ENCODE measurements at regions not wholly inside any gene's neighbourhood (a gene's known extent, or its start where the extent isn't known, plus 50 kb on each side); places are given as distances from the start of the nearest gene placed in this dataset.
"Not testable (repeated sequence)": the region's sequence is repeated elsewhere in the genome, so short reads cannot be mapped to it uniquely, and the experiment has no call there.

DNA sequence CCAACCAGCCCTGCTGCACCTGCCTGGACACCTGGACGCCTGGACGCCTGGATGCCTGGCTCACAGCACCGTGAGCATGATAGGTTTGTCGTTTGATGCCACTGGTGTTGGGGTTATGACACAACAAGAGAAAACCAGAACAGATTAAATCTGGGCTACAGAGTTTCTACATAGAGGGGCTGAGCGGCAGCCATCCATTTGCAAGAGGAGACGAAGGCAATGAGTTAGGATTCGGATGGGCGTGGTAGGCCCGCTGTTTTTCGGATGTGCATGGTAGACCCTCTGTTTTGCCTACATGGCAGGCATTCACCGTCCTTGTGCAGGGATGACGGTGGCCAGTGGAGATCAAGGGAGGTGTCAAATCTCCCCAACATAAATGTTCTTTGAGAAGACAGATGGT is 121.5 kb upstream of the RNF32 start:
- intact Hi-C loops (cut with DNase I) = no loop called here
- no peak for DNase-seq (ENCODE audit: low spot score)

DNA sequence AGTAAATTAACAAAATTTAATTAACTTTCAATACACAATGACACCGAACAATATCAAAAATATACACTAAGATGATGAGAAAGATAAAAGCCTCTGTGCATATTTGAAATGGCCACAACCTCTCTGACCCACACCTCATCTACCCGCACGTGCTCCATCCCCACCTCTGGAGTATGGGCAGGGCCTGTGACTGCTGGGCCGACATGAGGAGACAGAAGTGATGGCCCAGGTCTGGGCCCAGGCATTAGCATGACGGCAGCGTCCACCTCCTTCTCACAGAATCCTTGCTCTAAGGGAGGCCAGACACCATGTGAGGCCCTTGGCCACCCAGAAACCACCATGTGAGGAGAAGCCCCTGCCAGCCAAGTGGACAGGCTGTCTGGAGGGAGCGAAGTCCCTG is 122.1 kb upstream of the RNF32 start:
- intact Hi-C loops (cut with DNase I) = no loop called here
- DNase-seq (ENCODE audit: low spot score) = no peak

DNA sequence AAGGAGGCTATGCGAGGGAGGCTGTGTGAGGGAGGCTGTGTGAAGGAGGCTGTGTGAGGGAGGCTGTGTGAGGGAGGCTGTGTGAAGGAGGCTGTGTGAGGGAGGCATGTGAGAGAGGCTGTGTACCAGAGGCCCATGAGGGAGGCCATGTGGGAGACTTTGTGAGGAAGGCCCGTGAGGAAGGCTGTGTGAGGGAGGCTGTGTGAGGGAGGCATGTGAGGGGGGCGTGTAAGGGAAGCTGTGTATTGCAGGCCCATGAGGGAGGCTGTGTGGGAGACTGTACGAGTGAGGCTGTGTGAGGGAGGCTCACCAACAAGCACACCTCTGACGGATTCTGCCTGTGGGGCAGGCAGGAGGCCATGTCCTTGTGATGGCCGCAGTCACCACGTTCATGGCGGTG is 122.7 kb upstream of the RNF32 start:
- intact Hi-C loops (cut with DNase I) = not testable (repeated sequence)

DNA sequence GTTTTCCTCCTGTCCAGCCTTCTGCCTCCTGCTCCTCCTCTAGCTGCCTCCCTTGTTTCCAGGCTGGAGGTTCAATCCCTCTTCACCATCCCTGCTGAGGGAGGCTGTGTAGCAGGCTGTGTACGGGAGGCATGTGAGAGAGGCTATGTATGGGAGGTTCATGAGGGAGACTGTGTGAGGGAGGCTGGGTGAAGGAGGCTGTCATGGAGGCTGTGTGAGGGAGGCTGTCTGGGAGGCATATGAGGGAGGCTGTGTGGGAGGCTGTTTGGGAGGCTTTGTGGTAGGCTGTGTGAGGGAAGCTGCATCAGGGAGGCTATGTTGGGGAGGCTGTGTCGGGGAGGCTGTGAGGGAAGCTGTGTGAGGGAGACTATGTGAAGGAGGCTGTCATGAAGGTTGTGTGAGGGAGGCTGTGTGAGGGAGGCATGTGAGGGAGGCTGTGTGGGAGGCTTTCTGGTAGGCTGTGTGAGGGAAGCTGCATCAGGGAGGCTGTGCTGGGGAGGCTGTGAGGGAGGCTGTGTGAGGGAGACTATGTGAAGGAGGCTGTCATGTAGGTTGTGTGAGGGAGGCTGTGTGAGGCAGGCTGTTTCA is 123.7 kb upstream of the RNF32 start:
- intact Hi-C loops (cut with DNase I) = no loop called here
- DNase-seq (ENCODE audit: low spot score) = no peak

More for the DNA sequence above, 122.7 kb upstream of the RNF32 start:
- not testable (repeated sequence) for DNase-seq (ENCODE audit: low spot score)

DNA sequence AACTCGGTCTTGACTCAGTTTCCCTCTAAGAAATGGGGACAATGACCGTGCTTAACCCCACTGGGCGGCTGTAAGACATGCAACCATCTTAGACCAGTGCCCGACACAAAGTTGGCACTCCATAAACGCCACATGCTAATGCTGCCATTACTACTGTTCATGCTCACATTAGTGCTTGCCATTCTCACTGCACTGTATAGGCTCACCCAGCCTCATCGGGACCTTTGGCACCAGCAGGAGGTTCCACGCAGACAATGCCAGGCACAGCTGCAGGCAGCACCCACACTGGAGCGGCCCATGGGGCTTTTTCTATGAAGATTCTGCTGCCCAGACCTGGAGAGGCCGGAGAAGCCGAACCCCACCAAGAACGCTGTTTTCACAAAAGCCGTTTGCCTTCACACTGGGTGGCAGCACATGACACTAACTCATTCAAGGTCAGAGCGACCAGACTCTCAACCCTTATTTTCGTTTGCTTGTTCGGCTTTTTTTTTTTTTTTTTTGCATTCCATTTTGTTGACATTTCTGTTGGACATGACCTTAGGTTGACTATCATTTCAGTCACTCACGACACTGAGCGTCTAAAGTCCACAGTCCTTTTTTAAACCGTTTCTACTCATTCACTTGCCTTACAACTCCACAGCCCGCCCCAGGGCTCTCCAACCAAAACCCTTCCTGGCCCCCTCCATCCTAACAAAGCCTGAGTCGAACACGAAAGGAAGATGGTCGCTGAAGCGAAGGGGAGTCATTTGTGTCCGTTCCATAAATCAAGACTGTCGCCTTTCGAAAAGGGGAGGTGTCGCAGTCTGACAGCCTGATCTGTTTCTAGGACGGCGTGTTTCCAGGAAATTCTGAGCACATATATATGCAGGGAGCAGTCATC is 124.4 kb upstream of the RNF32 start:
- intact Hi-C loops (cut with DNase I) = no loop called here
- DNase-seq (ENCODE audit: low spot score) = no peak

DNA sequence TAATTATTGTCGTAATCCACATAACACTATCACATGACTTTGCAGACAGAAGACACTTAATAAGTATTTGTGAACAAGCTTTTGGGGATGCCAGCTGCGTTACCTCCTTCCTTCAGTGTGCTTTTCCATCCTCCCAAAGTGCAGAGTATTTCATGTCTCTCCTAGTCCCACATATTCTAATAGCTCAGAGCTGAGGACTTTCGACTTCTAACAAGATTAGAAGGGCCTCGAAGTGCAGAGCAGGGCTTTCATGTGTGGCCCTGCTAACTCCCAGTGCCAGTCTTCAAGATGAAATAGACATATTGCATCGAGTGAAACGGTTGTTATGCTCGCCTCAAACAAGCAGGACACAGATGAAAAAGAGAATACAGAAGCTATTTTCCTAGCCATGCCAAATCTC is 125.7 kb upstream of the RNF32 start:
- intact Hi-C loops (cut with DNase I) = no loop called here
- DNase-seq (ENCODE audit: low spot score) = no peak

DNA sequence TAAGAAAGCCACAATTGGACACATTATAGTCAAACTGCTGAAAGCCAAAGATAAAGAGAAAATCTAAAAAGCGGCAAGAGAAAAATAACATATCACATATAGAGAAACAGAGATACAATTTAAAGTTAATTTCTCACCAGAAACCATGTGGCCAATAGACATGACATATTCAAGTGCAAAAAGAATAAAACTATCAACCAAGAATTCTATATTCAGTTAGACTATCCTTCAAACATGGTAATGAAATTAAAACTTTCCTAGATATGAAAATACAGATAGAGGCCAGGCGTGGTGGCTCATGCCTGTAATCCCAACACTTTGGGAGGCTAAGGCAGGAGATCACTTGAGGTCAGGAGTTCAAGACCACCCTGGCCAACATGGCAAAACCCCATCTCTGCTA is 129.1 kb upstream of the RNF32 start:
- no peak for DNase-seq (ENCODE audit: low spot score)
- intact Hi-C loops (cut with DNase I) = no loop called here

DNA sequence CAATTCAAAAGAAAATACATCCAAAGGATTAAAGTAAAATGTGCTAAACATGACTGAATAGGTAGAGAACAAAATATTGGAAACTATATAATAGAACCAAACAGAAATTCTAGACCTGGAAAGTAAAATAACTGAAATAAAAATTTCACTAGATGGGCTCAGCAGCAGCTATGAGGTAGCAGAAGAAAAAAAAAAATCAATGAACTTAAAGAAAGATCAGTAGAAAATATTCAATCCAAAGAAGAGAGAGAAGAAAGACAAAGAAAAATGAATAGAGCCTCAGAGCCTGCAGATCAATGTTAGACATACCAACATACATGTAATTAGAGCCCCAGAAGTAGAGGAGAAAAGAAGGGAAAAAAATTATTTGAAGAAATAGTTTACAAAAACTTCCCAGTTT is 129.6 kb upstream of the RNF32 start:
- no peak for DNase-seq (ENCODE audit: low spot score)
- intact Hi-C loops (cut with DNase I) = no loop called here

DNA sequence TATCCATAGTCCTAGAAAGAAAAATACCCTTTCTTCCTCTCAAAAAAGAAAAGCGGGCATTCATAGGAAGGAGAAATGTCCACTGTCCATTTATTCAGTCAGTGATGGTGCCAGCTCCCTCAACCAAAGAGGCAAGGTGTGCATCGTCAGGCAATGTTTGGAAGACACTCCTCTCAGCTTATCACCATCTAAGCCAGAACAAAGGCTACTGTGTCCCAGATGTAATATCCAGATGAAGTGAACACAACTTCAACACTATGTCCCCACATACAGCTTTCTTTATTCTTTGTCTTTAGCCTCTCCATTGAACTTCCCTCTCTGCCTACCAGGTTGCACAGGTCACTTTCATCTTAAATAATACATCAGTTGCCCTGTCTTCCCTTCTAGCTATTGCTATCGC is 131.4 kb upstream of the RNF32 start:
- DNase-seq (ENCODE audit: low spot score) = no peak
- intact Hi-C loops (cut with DNase I) = no loop called here

DNA sequence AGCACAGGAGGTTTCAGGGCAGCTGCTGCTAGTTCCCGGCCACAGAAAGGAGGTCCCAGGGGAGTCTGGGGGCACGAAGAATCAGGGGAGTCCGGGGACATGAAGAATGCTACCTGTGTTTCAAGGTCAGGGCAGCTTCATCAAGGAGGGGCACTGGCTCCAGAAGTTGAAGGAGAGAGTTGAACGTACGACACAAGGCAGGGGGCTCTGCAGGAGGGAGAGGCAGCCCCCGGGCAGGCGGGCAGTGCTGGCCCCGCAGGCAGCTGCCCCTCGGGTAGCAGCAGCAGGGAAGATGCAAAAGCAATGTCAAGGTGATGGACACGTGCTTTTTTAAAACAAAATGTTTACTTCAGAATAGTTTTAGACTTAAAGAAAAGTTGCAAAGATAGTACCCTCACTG is 134.7 kb upstream of the RNF32 start:
- intact Hi-C loops (cut with DNase I) = no loop called here
- DNase-seq (ENCODE audit: low spot score) = no peak

DNA sequence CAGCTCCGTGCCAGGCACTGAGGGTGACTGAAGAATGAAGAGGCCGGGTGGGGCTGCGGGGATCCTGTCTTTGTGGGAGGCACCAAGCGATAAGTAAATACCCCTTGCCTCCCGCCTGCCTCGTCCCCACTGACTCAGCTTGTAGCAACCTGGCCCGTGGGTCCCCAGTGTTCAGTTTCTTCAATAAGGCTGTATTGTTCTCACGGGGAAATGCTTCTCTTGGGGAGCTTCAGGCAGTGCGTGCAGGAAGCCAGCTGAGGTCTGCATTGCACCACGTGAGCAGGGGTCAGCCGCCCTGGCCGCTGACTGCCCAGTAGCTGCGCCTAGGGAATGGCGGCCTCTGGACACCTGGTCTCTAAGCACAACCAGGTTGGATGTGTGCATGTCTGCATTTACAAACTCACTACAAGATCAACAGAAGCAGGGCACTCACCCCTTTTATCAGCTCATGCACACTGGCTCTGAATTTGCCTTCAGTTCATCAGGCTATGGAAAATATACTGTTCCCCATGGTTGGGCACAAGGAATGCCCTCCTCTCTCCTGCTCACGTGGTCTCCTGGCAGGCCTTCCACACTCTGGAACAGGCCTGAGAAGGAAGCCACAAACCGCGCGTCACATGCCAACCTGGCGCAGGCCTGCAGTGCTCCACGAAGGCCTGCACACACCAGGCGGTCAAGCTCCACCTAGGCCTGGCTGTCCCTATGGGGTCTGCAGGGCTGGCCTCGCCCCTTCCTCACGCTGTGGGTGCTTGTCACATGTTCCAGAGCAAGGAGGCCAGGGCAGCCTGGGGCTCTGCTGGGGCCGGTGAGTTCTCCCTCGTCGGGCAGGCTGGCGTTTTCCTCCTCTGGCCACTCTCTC is 135.7 kb upstream of the RNF32 start:
- intact Hi-C loops (cut with DNase I) = no loop called here
- DNase-seq (ENCODE audit: low spot score) = no peak

DNA sequence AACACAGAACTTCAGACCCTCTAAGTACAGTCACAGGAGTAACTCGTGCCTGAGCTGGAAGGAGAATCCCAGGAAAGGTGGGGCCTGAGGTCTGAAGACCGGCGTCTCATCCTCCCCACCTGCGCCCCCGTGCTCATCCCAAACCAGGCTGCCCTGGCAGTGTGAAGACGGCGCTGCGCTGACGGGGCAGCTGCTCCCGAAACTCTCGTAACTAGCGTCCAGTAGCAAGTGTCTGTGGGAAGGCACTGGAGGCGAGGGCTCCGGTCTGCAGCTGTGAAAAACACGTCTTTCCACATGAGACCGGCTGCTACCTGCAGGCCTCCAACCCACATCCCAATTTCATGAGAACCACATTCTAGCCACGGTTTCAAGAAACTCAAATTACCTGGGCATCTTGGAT is 136.6 kb upstream of the RNF32 start:
- DNase-seq (ENCODE audit: low spot score) = no peak
- intact Hi-C loops (cut with DNase I) = no loop called here

DNA sequence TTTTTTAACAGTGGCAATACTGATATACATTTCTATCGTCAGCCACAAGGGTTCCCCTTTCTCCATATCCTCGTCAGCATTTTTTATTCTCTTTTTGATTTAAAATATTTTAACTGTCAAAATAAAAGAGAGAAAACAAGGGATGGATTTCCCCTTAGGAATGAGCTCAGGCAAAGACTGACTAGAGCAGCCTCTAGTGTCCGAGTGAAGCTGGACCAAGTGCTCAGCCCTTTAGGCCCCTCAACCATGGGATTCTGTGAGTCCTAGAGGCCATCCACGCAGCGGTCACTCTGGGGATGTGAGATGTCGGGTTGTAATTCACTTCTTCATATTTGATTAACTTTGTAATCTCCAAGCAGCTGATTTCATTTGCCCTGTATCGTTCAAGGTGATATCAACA is 137.4 kb upstream of the RNF32 start:
- DNase-seq (ENCODE audit: low spot score) = no peak
- intact Hi-C loops (cut with DNase I) = no loop called here

DNA sequence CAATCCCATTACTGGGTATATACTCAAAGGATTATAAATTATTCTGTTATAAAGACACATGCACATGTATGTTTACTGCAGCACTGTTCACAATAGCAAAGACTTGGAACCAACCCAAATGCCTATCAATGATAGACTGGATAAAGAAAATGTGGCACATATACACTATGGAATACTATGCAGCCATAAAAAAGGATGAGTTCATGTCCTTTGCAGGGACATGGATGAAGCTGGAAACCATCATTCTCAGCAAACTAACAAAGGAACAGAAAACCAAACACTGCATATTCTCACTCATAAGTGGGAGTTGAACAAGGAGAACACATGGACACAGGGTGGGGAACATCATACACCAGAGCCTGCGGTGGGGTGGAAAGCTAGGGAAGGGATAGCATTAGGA is 138.8 kb upstream of the RNF32 start:
- intact Hi-C loops (cut with DNase I); DNase-seq (ENCODE audit: low spot score): not testable (repeated sequence)

DNA sequence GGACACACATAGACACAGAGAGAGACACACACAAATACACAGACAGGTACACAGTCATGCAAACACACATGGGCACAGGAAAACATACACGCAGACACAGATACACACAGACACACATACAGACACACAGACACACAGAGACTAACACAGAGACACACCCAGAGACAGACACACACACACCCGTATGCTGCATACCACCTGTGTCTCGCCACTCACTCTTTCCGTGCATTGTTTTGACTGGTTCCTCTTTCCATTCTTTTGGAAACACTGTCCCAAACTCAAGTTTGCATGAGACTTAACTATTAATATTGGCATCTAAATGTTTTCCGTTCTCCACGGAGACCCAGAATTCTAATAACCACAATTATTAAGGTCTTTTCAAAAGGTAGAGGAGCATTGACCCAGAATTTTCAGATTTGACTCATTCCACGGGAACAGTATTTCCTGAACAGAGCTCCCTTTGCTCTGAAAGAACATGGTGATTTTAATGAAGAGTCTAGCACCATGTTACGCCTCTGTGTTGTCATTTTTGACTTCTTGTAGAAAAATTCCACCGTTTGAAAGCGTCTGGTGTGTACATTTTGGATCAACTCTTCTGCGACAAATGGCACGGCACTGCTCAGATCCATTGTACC is 141.2 kb upstream of the RNF32 start:
- intact Hi-C loops (cut with DNase I) = no loop called here
- no peak for DNase-seq (ENCODE audit: low spot score)

DNA sequence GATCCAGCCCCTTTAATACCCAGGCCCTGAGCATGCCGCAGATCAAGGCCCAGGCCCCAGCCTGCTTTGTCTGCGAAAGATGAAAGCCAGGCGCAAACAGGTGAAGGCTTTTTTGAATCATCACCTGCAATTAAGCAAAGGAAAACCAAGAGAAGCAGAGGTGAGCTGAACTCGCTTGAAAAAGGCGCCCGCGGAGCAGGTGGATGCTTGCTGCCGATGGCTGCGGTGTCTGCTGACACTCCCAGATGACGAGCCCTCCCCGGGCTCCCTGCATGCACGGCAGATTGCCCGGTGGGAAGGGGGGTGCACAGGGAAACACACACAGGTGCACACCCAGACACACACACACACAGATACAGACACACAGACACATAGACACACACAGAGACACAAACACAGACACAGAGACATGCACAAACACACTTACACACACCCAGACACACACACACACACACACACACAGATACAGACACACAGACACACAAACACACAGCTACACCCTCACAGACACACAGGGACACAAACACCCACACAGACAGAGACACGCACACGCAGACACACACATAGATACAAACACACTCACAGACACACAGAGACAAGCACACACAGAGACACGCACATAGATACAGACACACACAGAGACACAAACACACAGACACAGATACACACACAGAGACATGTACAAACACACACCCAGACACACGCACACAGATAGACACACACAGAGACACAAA is 142.6 kb upstream of the RNF32 start:
- intact Hi-C loops (cut with DNase I) = no loop called here
- no peak for DNase-seq (ENCODE audit: low spot score)

DNA sequence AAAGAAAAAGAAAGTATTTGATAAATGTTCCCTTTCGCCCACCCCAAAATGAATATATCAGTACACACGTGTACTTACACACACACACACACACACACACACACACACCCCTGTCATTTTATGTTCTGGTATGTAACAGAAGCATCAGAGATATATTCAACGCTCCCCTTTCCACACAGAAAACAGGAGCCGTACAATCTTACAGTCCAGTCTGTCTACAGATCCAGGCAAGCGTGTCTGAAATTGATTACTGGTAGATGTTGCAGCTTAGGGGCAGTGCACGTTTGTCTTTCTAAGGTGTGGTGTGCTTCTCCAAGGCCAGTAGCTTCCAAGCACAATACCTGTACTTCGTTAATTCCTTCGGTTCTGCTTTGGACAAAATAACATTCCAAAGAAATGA is 143.7 kb upstream of the RNF32 start:
- DNase-seq (ENCODE audit: low spot score) = no peak
- intact Hi-C loops (cut with DNase I) = no loop called here

DNA sequence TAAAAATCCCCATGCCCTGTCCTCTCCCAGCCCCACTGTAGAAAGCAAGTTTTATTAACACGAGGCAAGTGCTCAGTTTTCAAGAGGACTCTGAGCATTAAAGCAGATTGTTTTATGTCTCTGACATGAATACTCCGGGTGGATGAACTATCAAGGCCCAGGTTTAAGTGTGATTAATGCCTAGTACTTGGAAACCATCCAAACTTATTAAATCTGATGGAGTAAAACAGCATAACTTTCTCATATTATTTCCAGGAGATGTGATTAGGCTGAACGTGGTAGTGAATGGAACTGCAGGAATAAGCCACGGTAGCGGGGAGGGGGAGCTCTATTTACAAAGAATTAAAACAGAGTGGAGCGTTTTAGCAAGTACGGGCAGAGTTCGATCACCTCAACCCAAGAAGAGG is 144.2 kb upstream of the RNF32 start:
- no peak for DNase-seq (ENCODE audit: low spot score)
- intact Hi-C loops (cut with DNase I) = no loop called here

DNA sequence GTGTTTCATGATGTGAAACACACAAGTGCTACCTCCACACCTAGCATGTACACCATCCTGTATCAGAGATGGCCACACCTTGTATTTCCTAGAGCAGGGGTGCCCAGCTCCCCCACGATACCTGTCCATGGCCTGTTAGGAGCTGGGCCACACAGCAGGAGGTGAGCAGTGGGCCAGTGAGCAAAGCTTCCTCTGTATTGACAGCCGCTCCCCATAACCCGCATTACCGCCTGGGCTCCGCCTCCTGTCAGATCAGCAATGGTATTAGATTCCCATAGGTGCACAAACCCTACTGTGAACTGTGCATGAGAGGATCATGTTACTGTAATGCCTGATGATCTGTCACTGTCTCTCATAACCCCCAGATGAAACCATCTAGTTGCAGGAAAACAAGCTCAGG is 145.6 kb upstream of the RNF32 start:
- intact Hi-C loops (cut with DNase I) = no loop called here
- DNase-seq (ENCODE audit: low spot score) = no peak

All from posterior vena cava (tissue), 2 donors.